IgD-negative memory B cell (primary cell): ENCODE measurements at regions not wholly inside any gene's neighbourhood (a gene's known extent, or its start where the extent isn't known, plus 50 kb on each side); places are given as distances from the start of the nearest gene placed in this dataset.
"Not testable (repeated sequence)": the region's sequence is repeated elsewhere in the genome, so short reads cannot be mapped to it uniquely, and the experiment has no call there.

ENCODE experiments used
- H3K27ac Mint-ChIP-seq, 3 donors: one replicate each; pipeline ENCODE4 v1.8.0; 2020 to 2022; ENCODE audit warnings: mild to moderate bottlenecking in 3 of 3, mixed read lengths in 3 of 3, moderate library complexity in 1 of 3
- H3K27me3 Mint-ChIP-seq: one replicate; pipeline ENCODE4 v1.8.0; 2021; ENCODE audit warnings: mixed read lengths
- H3K36me3 Mint-ChIP-seq: one replicate; pipeline ENCODE4 v1.8.0; 2020; ENCODE audit warnings: mild to moderate bottlenecking, mixed read lengths
- H3K4me1 Mint-ChIP-seq, 3 donors: one replicate each; pipeline ENCODE4 v1.8.0; 2020 to 2022; ENCODE audit warnings: mixed read lengths in 3 of 3, mild to moderate bottlenecking in 1 of 3
- H3K4me3 Mint-ChIP-seq, 4 donors: one replicate each; pipeline ENCODE4 v1.8.0; 2020 to 2022; ENCODE audit warnings: mild to moderate bottlenecking in 4 of 4, mixed read lengths in 4 of 4, moderate library complexity in 3 of 4
- H3K9me3 Mint-ChIP-seq, 3 donors: one replicate each; pipeline ENCODE4 v1.8.0; 2020 to 2021; ENCODE audit warnings: mixed read lengths in 3 of 3, mild to moderate bottlenecking in 1 of 3

DNA sequence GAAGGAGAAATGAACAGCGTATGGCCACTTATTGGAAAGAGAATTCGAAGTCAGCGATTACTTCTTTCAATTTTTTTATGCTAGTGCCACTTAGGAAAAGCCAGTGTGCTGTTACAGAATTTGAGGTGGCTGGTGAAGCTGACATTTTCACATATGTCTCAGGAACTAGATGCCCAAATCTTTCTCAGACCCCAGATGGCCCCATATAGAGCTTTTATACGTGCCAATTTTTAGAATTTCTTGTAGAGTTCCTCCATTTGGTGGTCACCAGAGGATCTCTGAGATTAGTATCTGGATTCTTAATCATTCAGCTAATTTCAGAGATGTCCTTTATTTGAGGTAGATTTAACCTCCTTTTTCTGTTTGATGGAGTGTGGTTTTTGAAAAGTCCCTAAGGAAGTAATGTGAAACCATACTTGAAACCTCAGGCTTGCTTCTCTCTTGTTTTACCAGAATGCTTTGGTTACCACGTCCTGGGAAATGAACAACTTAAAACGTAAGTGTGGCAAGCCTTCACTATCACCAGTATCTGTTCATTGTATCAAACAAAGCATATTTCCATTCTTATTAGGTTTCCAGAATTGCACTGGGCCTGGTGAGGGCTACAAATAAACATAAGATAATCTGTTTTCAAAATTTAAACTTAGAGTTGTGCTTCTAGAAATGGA, 102.2 kb upstream of the IKBKE start:
- not testable (repeated sequence) for H3K27ac Mint-ChIP-seq, H3K4me1 Mint-ChIP-seq

DNA sequence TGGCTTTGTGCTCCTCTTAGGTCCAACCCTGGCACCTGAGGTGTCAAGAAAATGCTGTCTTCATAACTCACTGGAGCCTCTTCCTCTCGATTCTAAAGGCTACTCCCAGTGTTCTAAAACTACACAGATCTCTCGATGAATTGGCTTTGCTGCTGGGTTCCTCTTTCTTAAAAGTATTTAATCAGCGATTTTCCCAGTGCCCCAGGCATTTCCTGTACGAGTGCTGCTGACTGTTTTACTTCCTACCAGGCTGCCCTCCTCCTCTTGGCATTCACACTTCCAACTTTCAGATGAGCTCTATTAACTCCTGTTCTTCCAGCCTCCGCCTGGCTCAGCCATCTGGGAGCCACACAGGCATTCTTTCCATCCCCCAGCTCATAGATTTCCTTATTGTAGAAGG, 95.6 kb upstream of the IKBKE start:
- not testable (repeated sequence) for H3K4me3 Mint-ChIP-seq, H3K4me1 Mint-ChIP-seq, H3K9me3 Mint-ChIP-seq, H3K27ac Mint-ChIP-seq, H3K36me3 Mint-ChIP-seq, H3K27me3 Mint-ChIP-seq

More for the DNA sequence above, 102.2 kb upstream of the IKBKE start:
- not testable (repeated sequence) for H3K36me3 Mint-ChIP-seq, H3K4me3 Mint-ChIP-seq, H3K9me3 Mint-ChIP-seq, H3K27me3 Mint-ChIP-seq

DNA sequence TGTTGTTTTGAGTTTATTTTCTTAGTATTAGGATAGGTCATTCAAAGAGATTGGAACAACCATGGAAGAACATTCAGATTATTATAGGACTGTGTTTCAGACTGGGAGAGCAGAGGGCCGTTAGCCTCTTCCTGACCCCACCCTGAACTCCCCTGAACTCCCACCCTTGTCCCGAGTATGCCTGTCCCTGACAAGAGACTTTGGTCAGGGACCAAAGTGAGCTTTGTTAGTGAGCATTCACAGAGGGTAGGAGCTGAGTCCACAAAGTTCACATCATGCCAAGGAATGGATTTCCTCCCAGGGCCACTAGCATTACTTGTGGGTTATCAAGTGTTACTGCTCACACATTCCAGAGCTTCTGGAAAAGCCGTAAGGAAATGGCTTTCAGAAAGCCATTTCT, 94.7 kb upstream of the IKBKE start:
- not testable (repeated sequence) for H3K4me3 Mint-ChIP-seq, H3K9me3 Mint-ChIP-seq, H3K36me3 Mint-ChIP-seq, H3K27me3 Mint-ChIP-seq, H3K4me1 Mint-ChIP-seq, H3K27ac Mint-ChIP-seq

DNA sequence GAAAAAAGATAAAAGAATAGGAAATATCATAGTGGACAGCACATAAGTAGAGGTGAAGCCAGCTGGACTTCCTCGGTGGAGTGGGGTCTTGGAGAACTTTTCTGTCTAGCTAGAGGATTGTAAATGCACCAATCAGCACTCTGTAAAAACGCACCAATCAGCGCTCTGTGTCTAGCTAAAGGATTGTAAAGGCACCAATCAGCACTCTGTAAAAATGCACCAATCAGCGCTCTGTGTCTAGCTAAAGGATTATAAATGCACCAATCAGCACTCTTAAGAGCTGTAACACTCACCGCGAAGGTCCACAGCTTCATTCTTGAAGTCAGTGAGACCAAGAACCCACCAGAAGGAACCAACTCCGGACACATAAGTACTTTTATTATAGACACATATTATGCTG, 91.8 kb upstream of the IKBKE start:
- H3K27me3 Mint-ChIP-seq, H3K27ac Mint-ChIP-seq: not testable (repeated sequence)

DNA sequence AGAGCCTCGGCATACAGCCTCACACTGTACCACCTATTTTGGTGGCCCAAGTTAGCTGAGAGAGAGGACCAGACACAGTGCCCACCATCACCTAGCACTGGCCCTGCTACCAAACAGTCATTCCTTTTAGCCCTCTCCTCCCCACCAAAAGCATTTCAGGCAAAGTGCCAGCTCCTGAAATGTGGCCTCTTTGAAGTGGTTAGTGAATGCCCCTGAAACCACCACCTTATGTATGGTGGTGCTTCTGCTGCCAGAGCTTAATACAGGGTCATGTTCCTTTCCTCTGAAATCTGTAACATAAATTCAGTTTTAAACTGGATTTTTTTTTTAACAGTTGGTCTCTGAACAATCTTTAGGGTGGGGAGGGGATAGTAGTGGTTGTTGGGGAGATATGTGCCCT, 91.0 kb upstream of the IKBKE start:
- H3K4me3 Mint-ChIP-seq, H3K27ac Mint-ChIP-seq, H3K9me3 Mint-ChIP-seq, H3K36me3 Mint-ChIP-seq, H3K27me3 Mint-ChIP-seq, H3K4me1 Mint-ChIP-seq: not testable (repeated sequence)

More for the DNA sequence above, 91.8 kb upstream of the IKBKE start:
- H3K4me1 Mint-ChIP-seq, H3K9me3 Mint-ChIP-seq, H3K4me3 Mint-ChIP-seq, H3K36me3 Mint-ChIP-seq: not testable (repeated sequence)

DNA sequence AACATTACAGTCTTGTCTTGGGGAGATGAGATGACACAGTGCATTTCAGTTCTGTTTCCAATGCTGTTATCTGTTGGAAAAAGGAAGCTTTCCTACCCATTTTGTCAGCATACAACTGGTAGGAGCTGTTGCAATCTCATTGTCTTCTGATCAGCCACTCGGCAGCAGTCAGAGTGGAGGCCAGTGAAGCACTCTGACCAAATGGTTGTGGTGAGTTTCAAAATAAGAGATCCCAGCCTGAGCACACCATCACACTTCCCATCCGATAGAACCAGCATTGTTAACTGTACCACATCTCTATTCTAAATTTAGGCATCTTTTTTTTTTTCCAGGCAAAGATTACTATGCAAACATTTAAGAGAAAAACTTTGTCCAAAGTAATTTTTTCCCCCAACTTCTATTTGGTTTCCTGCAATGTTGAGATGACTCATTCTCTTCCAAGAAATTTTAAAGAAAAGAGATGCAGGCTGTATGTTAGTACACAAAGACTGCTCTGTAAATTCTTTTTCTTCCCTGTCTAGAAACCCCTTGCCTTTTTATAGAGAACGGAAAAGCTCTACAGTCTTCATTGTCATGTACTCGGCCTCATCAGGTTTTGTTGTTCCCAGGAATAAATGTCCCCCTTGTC, 90.0 kb upstream of the IKBKE start:
- not testable (repeated sequence) for H3K36me3 Mint-ChIP-seq, H3K27ac Mint-ChIP-seq, H3K4me3 Mint-ChIP-seq

DNA sequence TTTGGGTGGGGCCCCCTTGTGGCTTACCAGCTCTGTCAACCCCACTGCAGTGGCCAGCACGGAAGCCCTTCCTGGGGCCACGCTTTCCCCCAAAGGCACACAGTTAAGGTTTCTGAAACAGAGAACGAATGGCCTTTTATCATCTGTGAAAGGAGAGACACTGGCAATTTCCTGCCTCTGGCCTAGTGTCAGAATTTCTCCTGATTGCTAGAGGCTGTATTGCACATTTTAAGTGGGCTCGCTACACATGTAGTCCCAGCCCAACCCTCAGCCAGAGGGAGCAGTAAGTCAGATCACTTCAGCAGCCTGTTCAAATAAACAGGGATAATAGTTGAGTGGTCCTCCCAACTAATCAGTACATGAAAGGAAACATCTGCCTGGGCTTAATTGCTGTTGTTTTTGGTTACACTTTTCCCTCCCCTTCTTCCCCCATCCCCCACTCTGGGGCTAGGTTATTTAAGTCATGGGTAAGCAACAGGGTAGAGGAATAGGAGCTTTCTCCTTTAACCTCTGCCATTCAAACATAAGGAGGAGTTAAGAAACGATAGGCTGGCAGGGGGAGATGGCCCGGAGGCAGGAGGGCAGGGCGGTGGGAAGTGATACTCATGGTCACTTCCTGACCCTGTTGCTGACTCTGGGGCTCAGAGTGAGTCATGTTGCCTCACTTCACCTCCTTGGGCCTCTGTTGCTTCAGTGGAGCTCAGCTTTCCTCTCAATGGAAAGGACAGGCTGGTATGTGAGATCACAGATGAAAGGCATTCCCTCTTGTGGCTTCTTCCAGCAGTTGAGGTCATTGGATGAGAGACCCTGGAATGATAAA, 89.3 kb upstream of the IKBKE start:
- H3K27me3 Mint-ChIP-seq, H3K4me1 Mint-ChIP-seq, H3K9me3 Mint-ChIP-seq, H3K36me3 Mint-ChIP-seq, H3K27ac Mint-ChIP-seq: not testable (repeated sequence)
- peak overlapping the region in 1 of 4 donors; percentile 3 for H3K4me3 Mint-ChIP-seq

More for the DNA sequence above, 90.0 kb upstream of the IKBKE start:
- H3K9me3 Mint-ChIP-seq, H3K4me1 Mint-ChIP-seq, H3K27me3 Mint-ChIP-seq: not testable (repeated sequence)

DNA sequence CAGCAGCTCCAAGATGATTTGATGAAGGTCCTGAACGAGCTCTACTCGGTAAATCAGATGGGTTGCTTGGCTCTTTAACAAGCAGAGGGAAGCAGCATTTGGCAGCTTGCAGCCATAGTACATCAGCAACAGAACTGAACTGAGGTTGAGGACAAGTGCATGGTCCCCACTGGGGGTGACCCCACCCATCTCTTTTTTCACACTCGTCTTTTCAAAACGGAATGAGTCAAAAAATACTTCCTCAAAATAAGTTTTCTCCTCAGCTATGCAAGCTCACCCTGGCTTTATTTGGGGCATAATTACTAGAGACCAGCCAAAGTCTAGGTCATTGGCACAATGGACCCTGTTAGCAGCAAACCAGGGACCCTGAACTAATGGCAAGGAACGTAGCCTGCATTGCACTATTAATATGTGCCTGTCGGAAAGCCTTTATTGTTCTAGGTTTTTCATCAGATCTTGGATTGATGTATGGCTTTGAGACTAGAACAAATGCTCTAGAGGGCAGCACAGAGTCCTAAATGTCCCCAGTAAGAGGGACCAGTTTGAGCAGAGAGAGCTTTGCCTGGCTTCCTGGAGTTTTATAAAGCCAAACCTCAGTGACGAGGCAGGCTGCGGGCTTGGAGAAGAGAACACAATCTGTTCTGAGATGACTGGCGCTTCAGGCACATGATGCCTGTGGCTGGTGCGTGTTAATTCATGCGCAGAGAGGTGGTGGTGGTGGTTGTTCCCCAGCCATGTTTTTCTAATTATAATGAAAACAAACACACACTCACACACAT, 86.1 kb upstream of the IKBKE start:
- Mint-ChIP-seq H3K27ac (peak overlapping the region in 1 of 3 donors; percentile 18), H3K4me3 (peak overlapping the region in 1 of 4 donors; percentile 32)
- H3K4me1 Mint-ChIP-seq, H3K9me3 Mint-ChIP-seq, H3K36me3 Mint-ChIP-seq, H3K27me3 Mint-ChIP-seq: not testable (repeated sequence)

DNA sequence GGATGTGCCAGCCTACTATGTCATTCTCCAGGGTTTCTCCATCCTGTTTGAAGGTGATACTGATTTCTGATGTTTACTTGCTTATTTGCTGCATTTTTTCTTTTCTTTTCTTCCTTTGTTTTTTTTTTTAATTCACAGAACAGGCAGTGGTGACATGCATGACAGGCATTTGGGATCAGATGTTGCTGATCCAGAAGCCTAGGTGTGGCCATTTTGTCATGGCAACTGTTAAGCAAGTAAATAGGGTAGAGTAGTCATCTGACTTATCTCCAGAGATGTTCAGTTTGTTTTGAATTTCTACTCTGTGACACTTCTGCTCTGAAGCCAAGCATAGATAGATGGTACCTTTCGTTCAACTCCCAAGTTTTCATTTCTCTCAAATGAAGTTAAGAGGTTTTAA, 85.4 kb upstream of the IKBKE start:
- H3K36me3 Mint-ChIP-seq, H3K27me3 Mint-ChIP-seq, H3K9me3 Mint-ChIP-seq, H3K27ac Mint-ChIP-seq, H3K4me1 Mint-ChIP-seq, H3K4me3 Mint-ChIP-seq: not testable (repeated sequence)

DNA sequence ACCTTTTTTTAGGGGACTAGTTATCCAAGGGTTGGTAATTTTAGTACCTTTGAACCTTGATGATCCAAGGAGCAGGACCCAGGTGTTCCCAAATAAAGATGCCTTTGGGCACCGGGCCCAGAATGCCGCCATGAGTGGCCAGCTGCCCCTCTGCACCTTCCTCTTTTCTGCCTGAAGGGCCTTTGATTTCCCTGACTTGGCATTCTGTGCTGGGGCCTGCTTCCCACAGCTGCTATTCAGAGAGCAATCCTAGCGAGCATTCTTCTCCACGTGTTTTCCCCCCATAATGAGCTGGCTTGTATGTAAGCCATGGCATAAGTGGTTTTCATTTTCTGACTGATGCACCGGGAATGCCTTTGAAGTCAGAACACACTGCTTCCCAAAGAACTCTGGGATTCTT, 82.6 kb upstream of the IKBKE start:
- H3K27me3 Mint-ChIP-seq, H3K9me3 Mint-ChIP-seq, H3K27ac Mint-ChIP-seq, H3K4me3 Mint-ChIP-seq, H3K36me3 Mint-ChIP-seq, H3K4me1 Mint-ChIP-seq: not testable (repeated sequence)

DNA sequence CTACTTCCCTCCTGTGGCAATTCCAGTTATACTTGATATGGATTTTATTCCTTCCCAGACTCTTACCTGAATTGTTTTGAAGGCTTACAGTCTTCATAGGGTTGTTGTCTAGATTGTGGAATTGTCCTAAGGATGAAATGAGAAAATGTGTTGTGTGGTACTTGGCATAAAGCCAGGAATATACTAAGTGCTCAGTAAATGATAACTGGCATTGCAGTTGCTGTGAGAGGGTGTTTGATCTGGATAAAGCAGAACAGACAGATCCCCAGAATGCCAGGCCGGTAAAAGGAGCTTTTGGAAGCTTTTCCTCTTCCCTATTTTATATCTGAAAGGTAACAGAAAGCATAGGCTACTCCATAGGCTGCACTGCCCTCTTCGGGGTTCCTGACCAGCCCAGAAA, 78.4 kb upstream of the IKBKE start:
- H3K36me3 Mint-ChIP-seq, H3K4me1 Mint-ChIP-seq, H3K9me3 Mint-ChIP-seq, H3K27ac Mint-ChIP-seq, H3K4me3 Mint-ChIP-seq, H3K27me3 Mint-ChIP-seq: not testable (repeated sequence)

DNA sequence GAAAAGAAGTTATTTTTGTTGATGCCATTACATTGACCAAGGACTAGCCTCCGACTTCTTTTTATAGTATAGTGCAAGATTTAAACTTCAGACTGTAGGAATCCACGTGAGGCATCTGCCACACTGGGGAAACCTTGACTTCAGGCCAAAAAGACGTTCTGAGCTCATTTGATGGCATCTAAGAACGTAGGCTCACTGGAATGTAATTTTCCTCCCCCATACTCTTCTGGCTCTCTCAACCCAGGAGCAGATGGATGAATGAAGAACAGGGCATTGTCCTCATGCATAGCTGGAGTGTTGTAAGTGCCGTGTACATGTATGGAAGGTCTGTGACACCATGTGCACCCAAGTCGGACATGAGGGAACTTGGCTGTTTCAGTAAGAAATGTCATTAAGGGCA, 72.8 kb upstream of the IKBKE start:
- not testable (repeated sequence) for H3K36me3 Mint-ChIP-seq, H3K27me3 Mint-ChIP-seq, H3K4me1 Mint-ChIP-seq, H3K4me3 Mint-ChIP-seq, H3K9me3 Mint-ChIP-seq, H3K27ac Mint-ChIP-seq

DNA sequence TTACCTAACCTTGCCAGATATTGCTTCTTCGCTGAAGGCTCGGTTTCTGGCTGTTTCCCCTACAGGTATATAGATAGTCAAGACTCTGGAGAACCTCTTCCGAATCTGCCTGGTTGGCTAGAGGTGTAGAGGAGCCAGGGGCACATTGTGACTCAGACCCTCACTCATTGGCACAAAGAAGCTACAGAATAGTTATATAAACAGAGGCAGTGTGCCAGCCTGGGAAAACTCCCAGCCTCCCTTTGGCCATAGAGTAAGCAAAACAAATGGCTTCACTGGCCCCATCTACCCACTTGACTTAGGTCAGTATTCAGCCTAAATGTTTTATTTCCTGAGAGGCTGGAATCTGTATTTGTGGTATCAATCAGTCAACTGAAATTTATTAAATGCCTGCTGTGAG, 72.0 kb upstream of the IKBKE start:
- not testable (repeated sequence) for H3K4me1 Mint-ChIP-seq, H3K36me3 Mint-ChIP-seq, H3K9me3 Mint-ChIP-seq, H3K4me3 Mint-ChIP-seq, H3K27me3 Mint-ChIP-seq, H3K27ac Mint-ChIP-seq

DNA sequence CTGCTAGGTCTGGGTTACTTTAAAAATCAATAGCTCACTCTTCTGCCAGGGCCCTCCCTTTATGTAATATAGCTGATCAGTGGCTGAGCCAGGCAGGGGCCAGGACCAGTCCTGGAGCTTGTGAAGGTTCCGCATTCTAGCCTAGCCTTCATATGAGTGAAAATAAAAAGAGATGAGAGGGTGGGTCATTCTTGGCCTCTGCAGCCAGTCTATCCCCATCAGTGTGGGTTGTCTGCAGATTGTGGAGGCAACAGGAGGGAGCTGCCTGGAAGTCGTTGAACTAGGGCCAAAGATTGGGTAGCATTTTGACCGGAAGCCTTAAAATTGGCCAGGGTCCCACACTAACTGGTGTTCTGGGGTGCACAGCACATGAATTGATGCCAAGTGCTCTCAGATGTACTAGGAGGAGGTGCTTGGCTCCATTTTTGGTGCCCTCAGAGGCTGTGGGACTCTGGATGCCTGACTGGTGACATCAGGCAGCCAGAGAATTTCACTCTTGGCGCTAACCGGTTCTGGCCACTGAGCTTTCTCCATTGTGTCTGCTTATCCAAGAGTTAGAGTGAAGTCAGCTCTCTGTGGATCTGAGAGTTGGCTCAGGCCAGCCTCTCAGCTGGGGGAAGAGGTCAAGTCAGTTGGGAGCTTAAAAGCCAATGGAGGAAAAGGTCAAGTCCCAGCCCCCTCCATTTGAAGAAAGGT, 66.5 kb upstream of the IKBKE start:
- H3K27me3 Mint-ChIP-seq, H3K4me3 Mint-ChIP-seq, H3K36me3 Mint-ChIP-seq, H3K4me1 Mint-ChIP-seq, H3K27ac Mint-ChIP-seq, H3K9me3 Mint-ChIP-seq: not testable (repeated sequence)

DNA sequence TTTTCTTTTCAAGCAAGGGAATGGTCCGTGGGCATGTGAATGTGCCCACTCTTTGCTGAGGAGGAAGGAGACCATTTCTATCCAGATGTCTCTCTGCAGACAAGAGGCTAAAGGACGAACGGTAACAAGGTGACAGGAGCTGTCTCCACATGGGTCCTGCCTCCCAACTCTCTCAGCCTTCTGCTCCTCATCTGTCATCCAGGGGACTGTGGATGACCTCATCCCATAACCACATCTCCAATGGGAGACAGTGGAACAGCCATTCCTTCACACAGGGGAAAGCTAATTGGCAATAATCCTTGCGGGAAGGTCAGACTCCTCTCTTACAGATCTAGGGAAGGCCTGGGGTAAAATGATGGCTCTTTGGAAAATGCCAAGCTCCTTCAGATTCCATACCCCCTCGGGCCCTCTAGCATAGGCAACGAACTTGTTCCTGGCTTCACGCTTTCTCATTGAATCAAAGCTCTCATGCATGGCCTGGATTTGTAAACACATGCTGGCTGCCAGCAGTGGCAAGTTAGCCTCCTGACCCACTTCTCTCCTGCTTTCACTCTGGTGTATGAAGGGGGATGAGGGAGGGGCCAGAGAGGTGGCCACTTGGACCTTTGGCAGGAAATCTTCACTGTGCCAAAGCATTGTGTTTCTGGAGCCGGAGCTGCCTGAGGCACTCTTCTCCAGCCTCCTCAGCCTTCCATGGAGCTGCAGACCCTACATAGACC, 65.8 kb upstream of the IKBKE start:
- not testable (repeated sequence) for H3K27me3 Mint-ChIP-seq, H3K27ac Mint-ChIP-seq, H3K4me1 Mint-ChIP-seq, H3K4me3 Mint-ChIP-seq, H3K9me3 Mint-ChIP-seq, H3K36me3 Mint-ChIP-seq
